GM18868 (cell line): ENCODE measurements at regions not wholly inside any gene's neighbourhood (a gene's known extent, or its start where the extent isn't known, plus 50 kb on each side); places are given as distances from the start of the nearest gene placed in this dataset.

ENCODE experiments used
- ATAC-seq: cut with Tn5 transposase; IDR thresholded peaks from one replicate; pipeline ENCODE4 v1.9.1; 2021; ENCODE audit warnings: mild to moderate bottlenecking, moderate library complexity; ENCODE audit not compliant: unreplicated experiment

DNA sequence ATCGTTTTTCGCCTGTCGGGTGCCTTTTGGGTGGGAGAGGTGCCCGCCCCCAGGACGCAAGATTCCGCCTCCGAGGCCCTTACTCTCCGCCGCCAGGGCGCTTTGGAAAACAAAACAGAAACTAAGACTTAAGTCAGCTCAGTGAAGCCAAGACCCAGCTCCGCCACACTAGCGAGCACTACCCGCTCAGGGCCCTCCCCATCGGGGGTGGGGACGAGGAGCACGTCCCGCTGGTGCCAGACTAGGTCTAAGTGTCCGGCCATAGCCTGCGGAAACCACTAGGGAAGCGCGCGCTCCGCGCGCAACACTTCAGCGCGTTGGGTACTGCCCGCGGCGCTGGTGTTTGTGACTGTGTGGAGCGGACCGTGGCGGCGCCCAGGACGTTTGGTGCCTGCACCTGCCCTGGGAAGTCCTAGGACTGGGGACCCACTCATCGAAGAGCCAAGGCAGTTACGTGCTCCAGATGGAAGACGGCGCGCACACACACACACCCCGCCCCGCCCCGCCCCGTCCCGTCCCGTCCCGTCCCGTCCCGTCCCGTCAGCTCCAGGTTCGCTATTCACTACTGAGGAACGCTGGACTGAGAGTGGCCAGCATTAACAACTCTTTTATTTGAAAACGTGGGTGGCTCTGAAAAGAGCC lies 57.6 kb upstream of the BOLA1 start:
- ATAC-seq = peak; percentile 45

DNA sequence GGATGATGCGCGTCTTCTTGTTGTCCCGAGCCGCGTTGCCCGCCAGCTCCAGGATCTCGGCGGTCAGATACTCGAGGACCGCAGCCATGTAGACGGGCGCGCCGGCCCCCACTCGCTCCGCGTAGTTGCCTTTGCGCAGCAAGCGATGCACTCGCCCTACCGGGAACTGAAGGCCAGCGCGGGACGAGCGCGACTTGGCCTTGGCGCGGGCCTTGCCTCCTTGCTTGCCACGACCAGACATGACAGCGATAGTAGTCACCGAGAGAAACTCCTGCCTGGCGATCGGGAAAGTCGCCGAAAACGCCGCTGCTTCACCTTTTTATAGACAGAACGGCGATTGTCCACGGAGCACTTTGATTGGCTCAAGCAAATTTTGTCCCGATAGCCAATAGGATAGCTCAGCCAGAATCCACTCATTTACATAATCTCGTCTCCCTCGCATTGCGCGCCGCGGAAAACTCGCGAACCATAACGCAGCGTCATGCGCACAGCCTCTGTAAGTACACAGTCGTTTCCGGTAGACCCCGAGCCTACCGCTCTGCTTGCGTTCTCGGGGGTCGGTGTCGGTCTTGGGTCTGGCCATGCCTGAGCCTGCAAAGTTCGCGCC lies 56.8 kb upstream of the BOLA1 start:
- ATAC-seq = peak; percentile 57

DNA sequence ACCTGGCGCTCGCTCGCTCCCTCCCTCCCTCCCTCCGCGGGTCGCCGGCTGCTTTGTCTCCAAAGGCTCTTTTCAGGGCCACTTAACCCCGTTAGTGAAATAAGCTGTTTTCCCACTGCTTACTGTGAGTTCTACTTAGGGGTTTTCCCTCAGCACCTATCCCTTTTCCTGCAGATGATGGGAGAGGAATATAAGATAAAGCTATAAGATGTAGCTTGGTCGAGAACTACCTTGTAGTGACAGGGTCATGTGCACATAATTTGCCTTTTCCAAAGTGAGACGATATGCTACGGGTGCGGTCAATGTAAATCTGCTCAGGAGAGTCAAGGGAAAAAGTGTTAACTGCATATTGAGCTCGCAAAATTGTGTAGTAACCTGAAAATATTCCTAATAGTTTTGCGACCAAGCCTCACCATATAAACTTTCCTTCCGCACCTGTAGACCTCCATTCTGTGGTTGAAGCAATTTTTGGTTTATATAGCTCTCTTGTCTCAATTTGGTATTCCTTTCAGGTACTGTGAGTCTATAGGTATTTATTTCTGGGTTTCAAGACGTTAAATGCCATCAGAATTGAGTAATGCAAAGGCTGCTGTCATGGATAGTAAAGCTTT lies 55.8 kb upstream of the BOLA1 start:
- ATAC-seq = no peak

DNA sequence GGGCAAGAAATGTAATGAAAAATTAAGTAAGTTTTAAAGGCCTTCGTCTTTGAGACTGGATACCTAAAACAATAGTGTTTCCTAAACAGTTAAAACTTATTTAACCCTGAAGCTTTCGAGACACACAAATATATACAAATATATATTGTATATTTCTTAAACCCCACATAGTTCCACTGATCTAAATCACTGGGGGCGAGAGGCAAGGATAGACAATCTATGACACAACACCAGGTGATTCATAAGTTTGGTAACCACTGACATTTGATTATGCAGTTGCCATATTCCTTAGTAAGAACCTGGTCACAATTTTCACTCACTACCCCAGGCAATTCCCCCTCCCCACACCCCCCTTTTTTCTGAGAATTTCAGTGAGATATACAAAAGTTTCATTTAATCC lies 55.3 kb upstream of the BOLA1 start:
- ATAC-seq = no peak

DNA sequence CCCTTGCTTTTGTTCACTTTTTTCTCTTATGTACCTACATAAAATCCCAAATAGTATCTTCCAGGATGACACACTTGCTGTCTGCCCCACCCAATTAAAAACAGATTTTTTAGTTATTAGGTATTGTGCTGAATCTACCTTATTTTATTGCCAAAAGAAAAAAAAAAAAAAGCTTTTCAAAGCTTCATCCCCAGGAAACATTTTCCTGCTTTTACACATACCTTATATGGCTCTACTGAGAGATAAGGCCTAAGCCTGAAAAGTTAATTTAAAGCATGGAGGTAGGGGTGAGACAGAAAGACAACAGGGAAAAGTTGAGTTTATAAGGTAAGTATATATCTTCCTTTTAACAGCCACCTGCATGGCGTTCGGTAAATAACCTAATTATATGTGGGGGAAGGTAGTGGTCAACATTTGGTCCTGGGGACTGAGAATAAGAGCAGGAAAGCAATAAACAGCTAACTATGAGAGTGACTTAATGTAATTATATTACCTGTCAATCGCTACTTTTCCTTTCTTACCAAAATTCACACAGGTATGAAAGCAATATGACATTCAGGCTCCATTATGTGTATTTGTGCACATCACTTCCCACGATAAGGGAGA lies 54.6 kb upstream of the BOLA1 start:
- ATAC-seq = no peak

DNA sequence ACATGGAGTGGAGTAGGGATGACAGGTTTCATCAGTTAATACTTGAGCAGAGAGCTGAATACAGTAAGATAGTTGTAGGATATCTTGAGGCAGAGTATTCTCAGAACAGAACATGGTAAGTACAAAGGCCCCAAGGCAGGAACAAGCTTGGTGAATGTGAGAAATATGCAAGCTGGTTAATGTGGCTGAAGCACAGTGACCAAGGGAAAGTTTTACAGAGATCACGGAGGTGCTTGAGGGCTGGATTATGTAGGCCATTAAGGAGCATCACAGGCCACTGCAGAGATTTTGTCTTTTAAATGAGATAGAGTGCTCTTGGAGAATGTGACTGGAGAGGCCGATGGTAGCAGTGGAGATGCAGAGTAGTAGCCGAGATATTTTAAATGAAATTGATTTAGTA lies 54.0 kb upstream of the BOLA1 start:
- ATAC-seq = no peak

DNA sequence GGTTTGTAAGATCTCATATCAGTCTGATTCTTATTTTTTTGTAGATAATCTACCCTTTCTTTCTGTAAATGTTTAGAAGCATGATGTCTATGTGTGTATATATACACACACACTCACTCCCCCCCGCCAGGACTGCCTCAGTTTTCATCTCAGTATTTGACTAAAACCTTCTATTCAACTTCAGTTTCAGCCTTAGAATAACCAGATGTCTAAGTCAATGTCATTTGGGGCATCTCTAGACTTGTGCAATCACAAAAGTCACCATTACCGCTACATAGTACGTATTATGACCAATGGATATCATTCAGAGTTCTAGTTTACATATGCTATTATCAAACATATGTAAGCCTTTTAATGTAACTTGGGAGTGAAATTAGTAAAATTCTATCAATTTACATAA lies 53.3 kb upstream of the BOLA1 start:
- no peak for ATAC-seq

DNA sequence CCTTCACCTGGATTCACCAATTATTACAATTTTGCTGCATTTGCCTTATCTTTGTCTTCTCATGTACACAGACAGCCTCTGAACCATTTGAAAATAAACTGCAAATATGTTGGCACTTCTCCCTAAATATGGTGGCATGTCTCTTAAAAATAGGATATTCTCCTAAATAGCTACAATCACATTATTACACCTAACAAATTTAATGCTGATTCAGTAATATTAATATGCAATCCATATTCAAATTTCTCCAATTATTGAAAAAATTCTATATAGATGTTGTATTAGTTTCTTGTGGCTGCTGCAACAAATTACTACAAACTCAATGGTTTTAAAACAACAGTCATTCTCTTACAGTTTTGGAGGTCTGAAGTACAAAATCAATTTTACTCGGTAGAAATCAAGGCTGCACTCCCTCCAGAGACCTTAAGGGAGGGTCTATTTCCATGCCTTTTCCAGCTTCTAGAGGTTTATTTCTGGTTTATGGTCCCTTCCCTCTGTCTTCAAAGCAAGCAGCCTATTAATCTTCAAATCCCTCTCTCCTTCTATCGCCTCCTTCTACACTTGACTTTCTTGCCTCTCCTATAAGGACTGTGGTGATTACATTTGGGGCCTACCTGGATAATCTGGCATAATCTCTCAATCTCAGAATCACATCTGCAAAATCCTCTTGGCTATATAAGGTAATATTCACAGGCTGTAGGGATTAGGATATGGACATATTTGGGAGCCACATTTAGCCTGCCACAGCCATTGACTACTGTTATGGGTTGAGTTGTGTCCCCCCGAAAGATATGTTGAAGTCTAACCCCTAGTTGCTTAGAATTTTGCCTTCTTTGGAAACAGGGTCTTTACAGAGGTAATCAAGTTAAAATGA lies 52.5 kb upstream of the BOLA1 start:
- no peak for ATAC-seq

DNA sequence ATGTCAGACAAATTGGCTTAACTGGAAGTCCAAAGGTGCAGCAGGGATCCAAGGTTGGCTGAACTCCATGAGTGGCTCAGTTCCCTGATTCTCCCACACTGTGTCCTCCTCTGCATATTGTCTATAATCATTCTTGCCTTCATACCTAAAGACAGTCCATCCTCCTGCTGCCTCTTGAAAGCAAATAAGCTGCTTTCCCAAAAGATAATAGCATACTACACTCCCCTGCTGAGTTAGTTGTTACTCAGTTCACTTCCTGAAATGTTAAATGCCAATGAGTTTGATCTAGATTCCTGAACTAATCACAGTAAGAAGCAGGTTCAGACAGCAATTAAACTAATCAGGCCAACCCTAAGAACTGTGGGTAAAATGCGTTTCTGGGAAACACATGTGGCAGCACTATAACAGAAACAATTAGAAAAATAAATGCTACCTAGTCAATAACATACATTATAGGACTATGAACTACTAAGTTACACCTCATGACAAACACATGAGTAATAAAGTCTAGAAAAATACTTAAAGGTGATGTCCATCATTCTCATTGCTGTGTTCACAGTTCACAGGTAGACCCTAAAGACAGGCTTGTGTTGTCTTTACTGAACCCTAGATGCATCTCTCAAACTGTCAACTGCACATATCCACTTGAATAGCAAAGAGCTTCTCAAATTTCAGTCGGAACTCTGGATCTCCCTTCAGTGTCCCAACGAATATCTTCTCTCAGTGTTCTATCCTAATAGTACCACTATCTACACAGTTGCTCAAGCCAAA lies 50.8 kb upstream of the BOLA1 start:
- no peak for ATAC-seq

DNA sequence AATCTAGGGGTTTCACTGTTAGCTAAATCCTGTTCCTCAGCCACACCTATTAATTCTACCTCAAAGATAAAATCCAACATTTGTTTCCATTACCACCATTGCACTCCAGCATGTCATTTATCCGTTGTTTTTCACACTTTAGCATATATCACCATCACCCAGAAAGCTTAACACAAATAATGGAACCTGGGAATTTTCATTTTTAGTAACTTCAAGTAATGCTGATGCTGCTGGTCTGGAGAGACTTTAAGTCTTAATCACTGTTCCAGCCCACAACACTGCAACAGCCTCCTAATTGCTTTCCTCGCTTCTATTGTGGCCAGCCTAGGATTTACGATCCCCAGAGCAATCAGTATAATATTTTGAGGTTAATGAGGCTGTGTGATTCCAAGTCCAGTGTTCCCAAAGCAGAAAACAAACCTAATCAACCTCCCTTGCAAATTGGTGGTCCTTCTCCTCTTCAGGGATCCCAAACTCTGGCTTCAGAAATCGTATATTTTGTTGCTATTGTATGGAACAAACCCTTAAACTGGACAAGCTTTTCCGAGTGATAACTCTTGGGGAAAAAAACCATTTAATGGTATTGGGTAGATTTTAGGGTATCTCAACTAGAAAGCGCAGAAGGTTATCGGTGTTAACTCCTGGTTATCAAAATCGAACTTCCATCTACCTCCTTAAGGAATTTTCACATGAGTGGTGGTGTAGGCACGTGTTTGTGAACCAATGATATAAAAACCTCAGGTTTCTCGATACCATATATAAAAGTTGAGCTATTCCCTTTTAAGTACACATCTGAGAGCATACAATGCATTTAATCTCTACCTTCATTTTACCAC lies 50.0 kb upstream of the BOLA1 start:
- ATAC-seq = no peak
